ENCODE measurements at regions not wholly inside any gene's neighbourhood (a gene's known extent, or its start where the extent isn't known, plus 50 kb on each side); places are given as distances from the start of the nearest gene placed in this dataset.

DNA sequence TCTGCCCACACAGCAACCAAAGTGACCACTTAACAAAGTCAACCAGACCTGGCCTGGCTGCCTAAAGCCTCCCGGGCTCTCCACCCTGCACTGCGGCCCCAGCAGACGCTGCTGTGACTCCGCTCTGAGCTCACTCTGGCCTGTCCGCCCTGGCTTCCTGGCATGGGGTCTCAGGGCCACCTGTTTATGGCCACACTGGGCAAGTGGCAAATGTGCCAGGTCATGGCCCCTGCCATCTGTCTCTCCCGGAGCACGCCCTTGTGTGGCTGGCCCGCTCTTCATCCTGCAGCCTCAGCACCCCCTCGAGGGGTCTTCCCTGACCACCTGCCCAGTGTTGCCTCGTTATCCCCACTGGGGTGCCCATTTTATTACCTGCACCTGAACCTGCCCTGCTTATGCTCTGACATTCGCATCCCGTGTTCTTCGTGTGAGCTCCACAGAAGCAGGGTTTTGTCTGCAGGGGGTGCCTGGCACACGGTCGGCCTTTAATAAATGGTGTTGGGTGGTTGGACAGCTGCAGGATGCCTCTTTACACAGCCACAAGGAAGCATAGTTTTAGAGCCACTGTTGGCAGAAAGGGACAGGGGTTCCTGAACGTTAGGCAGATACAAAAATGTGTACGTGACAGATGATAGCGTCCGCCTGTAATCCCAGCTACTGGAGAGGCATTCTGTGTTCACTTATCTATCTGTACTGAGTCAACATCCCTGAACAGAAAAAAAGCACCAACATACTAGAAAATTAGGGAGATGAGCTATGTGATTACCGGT lies 785.6 kb downstream of the TBC1D22A start:
- TF ChIP-seq, protein P1, sequence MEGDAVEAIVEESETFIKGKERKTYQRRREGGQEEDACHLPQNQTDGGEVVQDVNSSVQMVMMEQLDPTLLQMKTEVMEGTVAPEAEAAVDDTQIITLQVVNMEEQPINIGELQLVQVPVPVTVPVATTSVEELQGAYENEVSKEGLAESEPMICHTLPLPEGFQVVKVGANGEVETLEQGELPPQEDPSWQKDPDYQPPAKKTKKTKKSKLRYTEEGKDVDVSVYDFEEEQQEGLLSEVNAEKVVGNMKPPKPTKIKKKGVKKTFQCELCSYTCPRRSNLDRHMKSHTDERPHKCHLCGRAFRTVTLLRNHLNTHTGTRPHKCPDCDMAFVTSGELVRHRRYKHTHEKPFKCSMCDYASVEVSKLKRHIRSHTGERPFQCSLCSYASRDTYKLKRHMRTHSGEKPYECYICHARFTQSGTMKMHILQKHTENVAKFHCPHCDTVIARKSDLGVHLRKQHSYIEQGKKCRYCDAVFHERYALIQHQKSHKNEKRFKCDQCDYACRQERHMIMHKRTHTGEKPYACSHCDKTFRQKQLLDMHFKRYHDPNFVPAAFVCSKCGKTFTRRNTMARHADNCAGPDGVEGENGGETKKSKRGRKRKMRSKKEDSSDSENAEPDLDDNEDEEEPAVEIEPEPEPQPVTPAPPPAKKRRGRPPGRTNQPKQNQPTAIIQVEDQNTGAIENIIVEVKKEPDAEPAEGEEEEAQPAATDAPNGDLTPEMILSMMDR (conservative IDR thresholded peaks at IDR 0.05; ENCODE audit: low read length) = no peak
- TF ChIP-seq EZH2phosphoT487 (IDR thresholded peaks at IDR 0.05; ENCODE audit: borderline replicate concordance) = no peak
